ENCODE measurements at regions not wholly inside any gene's neighbourhood (a gene's known extent, or its start where the extent isn't known, plus 50 kb on each side); places are given as distances from the start of the nearest gene placed in this dataset.

DNA sequence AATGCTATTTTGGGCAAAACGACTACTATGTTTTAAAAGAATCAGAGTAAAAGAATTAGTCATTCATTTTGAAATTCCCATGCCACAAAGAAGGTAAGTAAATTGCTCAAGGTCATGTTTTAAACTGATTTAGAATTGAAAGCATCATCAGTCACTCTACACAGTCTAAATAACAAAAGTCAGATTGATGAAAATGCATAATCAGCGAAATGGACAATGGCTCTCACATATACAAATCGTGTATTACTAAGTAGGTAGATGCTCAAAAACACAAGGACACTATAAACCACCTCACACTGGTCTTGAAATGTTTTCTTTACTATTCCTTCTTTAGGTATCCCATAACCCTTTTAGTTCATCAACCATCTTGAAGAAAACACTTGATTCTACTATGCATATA, 135.4 kb downstream of the OPN5 start:
- no peak for TF ChIP-seq EZH2 (IDR thresholded peaks at IDR 0.05; ENCODE audit: low read depth)
- TF ChIP-seq, protein P1, sequence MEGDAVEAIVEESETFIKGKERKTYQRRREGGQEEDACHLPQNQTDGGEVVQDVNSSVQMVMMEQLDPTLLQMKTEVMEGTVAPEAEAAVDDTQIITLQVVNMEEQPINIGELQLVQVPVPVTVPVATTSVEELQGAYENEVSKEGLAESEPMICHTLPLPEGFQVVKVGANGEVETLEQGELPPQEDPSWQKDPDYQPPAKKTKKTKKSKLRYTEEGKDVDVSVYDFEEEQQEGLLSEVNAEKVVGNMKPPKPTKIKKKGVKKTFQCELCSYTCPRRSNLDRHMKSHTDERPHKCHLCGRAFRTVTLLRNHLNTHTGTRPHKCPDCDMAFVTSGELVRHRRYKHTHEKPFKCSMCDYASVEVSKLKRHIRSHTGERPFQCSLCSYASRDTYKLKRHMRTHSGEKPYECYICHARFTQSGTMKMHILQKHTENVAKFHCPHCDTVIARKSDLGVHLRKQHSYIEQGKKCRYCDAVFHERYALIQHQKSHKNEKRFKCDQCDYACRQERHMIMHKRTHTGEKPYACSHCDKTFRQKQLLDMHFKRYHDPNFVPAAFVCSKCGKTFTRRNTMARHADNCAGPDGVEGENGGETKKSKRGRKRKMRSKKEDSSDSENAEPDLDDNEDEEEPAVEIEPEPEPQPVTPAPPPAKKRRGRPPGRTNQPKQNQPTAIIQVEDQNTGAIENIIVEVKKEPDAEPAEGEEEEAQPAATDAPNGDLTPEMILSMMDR (conservative IDR thresholded peaks at IDR 0.05) = no peak

Data from PC-9 (cell line).